ENCODE measurements at regions not wholly inside any gene's neighbourhood (a gene's known extent, or its start where the extent isn't known, plus 50 kb on each side); places are given as distances from the start of the nearest gene placed in this dataset.

- TF ChIP-seq POLR2A (IDR thresholded peaks at IDR 0.05; ENCODE audit: borderline replicate concordance, extremely low read depth, insufficient read depth, insufficient read length) (no peak), CEBPB (IDR thresholded peaks at IDR 0.05; ENCODE audit: low read depth) (no peak), POLR2AphosphoS5 (IDR thresholded peaks at IDR 0.05; ENCODE audit: low read depth, low read length) (no peak), CTCF (IDR thresholded peaks at IDR 0.05 in 2 of 3, conservative IDR thresholded peaks at IDR 0.05 in 1 of 3; ENCODE audit: borderline replicate concordance in 1 of 3, insufficient read depth in 1 of 3, low read depth in 2 of 3, low read length in 2 of 3) (no peak), YY1 (IDR thresholded peaks at IDR 0.05; ENCODE audit: extremely low read depth, insufficient replicate concordance, low read depth, low read length) (no peak), MAX (IDR thresholded peaks at IDR 0.05) (no peak), TCF7L2 (IDR thresholded peaks at IDR 0.05; ENCODE audit: borderline replicate concordance, extremely low read depth, insufficient read depth, insufficient read length) (no peak), RAD21 (IDR thresholded peaks at IDR 0.05; ENCODE audit: low read depth) (no peak), SP1 (IDR thresholded peaks at IDR 0.05; ENCODE audit: low read depth) (no peak), EZH2phosphoT487 (IDR thresholded peaks at IDR 0.05; ENCODE audit: borderline replicate concordance) (no peak), EGR1 (IDR thresholded peaks at IDR 0.05; ENCODE audit: low read depth) (no peak), EZH2 (IDR thresholded peaks at IDR 0.05) (no peak)
These were observed 103.4 kb upstream of the SLC35G4 start for GRCh38 chr18:11505993-11506392.

Data from HCT116 (cell line).